Astrocyte of the hippocampus (primary cell): ENCODE measurements at regions not wholly inside any gene's neighbourhood (a gene's known extent, or its start where the extent isn't known, plus 50 kb on each side); places are given as distances from the start of the nearest gene placed in this dataset.

Experiments used
- DNase-seq: peaks from one replicate; pipeline ENCODE4 v3.0.0; 2011; ENCODE audit warnings: low read depth, low spot score

GRCh38 chr2:15863494-15864175 lies 76.7 kb upstream of the MYCN start:
- DNase-seq, result no peak

DNA sequence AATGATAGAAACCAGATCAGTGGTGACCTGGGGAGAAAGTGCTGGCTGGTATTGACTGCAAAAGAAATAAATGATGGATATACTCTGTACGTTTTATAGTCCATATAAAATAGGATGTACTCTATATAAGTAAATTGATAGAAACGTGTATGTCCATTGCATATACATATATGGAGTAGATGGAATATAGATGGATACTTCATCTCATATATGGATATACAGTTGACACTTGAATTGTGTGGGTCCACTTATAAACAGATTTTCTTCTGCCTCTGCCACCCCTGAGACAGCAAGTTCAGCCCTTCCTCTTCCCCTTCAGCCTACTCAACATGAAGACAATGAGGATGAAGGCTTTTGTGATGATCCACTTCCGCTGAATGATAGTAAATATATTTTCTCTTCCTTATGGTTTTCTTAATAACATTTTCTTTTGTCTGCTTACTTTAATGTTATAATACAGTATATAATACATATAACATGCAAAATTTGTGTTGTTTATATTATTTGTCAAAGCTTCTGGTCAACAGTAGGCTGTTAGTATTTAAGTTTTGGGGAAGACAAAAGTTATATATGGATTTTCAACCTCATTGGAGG lies 76.1 kb upstream of the MYCN start:
- DNase-seq, result no peak

DNA sequence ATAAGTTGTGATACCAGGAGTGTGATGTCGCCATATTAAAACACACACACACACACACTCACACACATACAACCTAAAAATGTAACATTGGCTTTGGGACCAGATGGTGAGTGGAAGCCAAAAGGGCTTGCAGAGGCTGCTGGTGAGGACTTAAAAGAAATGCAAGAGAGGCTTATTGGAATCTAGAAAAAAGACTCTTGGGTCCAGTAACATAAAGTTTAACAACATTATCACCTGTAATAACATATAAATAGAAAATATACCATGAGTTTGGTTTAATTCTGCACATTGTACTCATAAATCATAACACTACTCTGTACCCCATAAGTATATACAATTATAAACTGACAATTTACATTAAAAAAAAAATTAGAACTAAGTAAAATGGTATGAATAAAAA lies 74.4 kb upstream of the MYCN start:
- no peak for DNase-seq

- no peak for DNase-seq
Observed at GRCh38 chr2:15866563-15867193, 73.7 kb upstream of the MYCN start.

DNA sequence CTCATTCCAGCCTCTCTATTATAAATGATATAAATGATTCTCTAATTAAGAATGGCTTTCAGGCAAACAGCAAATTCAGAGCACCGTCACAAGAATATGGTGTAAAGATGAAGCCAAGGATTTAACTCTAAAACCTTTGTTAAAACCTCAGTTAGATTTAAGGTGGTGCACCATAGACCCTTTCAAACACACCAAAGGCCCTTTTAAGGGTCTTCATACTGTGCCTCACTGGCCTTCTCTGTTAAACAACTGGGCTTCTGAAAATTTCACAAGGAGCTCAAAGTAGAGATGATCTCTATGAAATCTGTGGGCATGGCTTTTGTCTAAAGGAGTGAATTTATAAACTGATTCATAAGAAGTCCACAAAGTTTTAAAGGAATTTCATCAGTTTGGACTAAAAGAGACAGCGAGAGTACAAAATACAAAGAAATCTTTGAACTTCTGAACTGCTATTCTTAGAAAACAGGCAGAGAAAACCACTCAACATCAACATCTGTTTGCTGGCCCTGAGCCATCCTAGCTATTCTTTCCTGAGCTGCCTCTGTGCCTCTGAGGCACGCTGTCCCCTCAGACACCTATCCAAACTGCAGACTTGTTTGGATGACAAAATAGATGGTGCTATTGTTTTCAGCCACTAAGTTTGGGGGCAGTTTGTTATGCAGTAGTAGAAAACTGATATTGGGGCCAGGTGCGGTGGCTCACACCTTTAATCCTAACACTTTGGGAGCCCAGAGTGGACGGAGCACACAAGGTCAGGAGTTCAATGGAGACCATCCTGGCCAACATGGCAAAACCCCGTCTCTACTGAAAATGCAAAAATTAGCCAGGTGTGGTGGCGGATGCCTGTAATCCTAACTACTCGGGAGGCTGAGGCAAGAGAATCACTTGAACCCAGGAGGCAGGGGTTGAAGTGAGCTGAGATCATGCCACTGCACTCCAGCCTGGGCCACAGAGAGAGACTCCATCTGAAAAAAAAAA lies 72.9 kb upstream of the MYCN start:
- DNase-seq, result no peak

- no peak for DNase-seq
Observed at GRCh38 chr2:15868186-15868585, 72.2 kb upstream of the MYCN start.

DNA sequence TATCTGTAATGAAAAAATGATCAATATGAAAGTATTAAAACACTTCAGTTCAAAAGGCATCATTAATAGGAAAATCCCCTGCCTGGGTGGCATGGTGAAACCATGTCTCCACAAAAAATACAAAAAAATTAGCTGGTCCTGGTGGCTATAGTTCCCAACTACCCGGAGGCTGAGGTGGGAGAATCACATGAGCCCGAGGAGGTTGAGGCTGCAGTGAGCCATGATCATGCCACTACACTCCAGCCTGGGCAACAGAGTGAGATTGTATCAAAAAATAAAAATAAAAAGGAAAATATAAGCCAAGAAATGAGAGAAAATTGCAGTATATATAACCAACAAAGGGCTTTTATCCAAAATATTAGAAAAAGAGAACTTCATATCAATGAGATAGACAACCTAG lies 71.6 kb upstream of the MYCN start:
- no peak for DNase-seq

DNA sequence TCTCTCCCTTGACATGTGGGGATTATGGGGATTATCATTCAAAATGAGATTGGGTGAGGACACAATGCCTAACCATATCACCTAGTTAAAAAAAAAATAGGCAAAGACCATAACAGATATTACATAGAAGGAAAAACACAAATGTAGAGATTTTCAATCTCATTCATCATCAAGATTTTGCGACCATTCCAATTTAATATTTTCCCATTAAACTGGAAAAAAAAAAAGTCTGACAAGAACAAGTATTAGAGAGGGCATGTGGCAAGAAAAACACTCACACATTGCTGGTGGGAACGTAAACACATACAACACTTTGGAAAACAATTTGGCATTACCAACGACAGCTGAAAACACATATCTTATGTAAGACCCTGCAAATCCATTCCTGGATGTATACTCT lies 71.0 kb upstream of the MYCN start:
- no peak for DNase-seq

DNA sequence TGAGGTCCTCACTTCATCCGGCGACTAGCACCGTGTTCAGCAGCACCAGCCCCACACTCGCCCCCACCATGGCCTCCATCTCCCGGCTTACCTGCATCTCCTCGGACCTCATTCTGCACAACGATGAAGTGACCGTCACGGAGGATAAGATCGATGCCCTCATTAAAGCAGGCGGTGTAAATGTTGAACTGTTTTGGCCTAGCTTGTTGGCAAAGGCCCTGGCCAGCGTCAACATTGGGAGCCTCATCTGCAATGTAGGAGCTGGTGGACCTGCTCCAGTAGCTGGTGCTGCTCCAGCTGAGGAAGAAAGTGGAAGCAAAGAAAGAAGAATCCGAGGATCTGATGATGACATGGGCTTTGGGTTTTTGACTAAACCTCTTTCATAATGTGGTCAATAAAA lies 70.5 kb upstream of the MYCN start:
- DNase-seq, result no peak

DNA sequence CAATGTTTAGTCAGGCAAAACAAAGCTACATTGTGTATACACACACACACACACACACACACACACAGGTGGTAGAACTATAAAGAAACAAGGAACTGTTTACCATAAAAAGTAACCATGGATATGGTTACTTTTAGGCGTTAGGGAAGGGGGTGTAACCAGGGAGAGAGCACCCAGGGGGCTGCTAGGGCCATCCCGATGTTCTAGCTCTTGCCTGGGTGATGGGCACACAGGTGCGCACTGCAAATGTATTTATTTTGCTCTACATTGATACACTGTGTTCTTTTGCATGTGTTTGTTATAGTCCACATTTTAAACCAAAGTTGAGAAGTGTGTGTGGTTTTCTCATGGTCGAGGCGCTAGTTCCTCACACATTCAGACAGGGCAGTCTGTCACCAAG lies 69.8 kb upstream of the MYCN start:
- no peak for DNase-seq

- no peak for DNase-seq
Observed at GRCh38 chr2:15871239-15871783, 69.0 kb upstream of the MYCN start.

GRCh38 chr2:15872854-15873253 lies 67.5 kb upstream of the MYCN start:
- DNase-seq, result no peak

DNA sequence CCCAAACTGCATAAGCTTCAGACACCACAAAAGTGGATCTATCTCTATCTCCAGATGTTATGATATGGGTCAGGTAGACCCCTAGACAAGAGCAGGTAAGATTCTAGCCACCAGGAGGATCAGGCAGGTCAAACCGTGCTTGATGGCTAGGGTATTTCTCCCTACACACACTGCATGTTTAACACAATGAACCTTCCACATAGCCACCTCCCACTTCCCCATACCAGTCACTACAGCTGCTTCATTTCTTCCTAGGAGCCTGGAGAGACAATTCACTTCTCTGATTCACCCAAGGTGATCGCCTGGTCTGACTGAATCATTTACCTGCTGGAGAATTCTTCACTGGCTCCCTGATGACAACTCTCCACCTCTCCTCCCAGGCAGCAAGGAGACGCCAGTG lies 66.0 kb upstream of the MYCN start:
- DNase-seq, result no peak

- no peak for DNase-seq
Observed at GRCh38 chr2:15874854-15875804, 65.2 kb upstream of the MYCN start.

GRCh38 chr2:15875969-15876705 lies 64.2 kb upstream of the MYCN start:
- no peak for DNase-seq

DNA sequence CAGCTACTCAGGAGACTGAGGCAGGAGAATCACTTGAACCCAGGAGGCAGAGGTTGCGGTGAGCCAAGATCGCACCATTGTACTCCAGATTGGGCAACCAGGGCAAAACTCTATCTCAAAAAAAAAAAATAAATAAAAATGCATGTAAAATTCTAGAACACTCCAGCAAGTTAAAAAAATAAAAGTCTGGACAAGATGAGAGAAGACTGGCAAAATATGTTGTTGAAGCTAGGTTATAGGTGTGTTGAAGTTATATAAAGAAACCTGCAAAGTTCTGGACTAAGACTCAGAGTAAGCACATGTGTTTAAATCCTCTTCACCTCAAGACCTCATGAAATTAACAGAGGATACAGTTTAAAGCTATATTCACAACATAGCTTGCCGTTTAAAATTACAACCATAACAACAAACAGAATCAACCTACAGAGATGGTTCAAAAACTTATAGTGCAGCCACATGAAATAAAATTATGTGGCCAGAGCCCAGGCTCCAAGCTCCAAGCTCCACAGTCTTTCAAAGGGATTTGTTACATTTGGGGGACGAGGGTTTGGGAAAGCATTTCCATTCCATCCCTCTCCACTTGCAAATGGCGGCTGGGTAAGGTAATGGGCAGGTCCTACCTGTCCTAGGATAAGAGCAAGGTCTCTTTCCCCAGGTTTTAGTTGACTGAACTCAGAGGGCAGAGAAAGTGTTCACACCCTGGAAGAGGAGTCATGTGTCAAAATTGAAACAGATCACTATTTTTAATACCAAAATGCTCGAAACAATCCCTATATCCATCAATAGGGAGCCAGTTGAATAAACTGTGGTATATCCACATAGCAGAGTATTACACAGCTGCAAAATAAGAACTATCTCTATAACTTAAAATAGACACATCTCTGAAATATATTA lies 59.9 kb upstream of the MYCN start:
- no peak for DNase-seq

DNA sequence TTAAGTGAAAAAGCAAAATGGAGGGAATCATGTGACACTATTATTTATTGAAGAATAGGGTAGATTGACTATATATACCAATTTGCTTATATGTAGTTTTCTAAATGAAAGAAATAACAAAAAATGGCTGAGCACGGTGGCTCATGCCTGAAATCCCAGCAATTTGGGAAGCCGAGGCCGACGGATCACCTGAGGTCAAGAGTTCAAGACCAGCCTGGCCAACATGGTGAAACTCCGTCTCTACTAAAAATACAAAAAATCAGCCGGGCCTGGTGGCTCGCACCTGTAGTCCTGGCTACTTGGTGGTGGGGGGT lies 59.3 kb upstream of the MYCN start:
- DNase-seq, result no peak

DNA sequence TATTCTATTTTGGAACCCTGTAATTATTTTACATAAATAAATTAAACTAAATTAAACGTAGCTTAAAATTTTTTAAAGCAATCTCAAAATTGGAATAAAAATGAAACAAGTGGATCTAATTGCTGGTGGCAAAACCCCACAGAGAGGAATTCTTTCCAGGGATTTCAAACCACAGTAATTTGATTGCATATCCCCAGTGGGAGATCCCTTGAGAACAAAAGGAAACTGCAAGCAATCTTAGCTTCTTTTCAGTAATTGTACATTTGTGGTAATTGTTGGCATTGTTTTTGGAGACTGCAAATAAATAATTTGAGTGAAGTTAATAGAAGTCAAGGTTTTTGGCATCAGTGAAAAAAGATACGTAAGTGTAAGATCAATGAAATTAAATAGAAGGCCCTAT lies 58.7 kb upstream of the MYCN start:
- no peak for DNase-seq
